C4-2B (cell line): ENCODE measurements at regions not wholly inside any gene's neighbourhood (a gene's known extent, or its start where the extent isn't known, plus 50 kb on each side); places are given as distances from the start of the nearest gene placed in this dataset.

Source experiments
- CTCF ChIP-seq: fragments of 450-650 bp; conservative IDR thresholded peaks from 2 replicates; pipeline ENCODE4 v1.5.1; 2017; ENCODE audit warnings: mild to moderate bottlenecking
- ZFX ChIP-seq: fragments of 450-650 bp; IDR thresholded peaks from 2 replicates; pipeline ENCODE4 v1.6.1; 2017

DNA sequence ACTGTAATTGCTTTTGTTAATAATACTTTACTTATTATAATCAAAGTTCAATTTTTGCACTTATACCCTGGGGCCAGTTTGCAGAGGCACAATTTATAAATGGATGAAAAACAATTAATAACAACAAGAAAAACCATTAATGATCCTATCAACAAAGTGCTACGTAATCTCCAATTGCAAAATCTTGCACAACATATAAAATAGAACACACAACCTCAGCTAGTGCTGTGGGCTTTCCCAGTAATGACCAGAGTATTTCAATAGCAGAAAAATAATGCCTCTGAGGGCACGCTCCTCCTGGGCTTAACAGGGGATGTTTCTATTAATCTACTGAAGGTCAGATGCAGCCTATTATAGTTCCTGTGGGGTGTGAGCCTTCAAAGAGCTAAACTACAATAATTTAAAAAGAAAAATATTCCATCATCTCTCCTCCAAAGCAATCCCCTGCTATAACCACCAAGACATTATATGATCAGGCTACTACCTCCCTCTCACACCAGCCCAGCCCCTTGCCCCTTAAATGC lies 508.5 kb upstream of the SLIT2 start:
- TF ChIP-seq CTCF (no peak), ZFX (no peak)
